ENCODE measurements at regions not wholly inside any gene's neighbourhood (a gene's known extent, or its start where the extent isn't known, plus 50 kb on each side); places are given as distances from the start of the nearest gene placed in this dataset.

GRCh38 chr16:85162478-85163277, 50.4 kb upstream of the CIBAR2 start:
- Histone ChIP-seq H3K27ac (peak overlapping the region; percentile 27 to 81 (median 36)), H3K4me1 (peaks cover 33 to 45% of the 10 kb centered on the region in 2 donors), H3K27me3 (no peaks in the 10 kb centered on the region), H3K9me3 (no peaks in the 10 kb centered on the region), H3K4me3 (replicated peaks in 1 of 3) (no peak overlapping the region), H3K36me3 (no peaks in the 10 kb centered on the region)
- TF ChIP-seq POLR2A (IDR thresholded peaks at IDR 0.05) (no peak), CTCF (IDR thresholded peaks at IDR 0.05) (peak in 2 of 6 experiments; percentile 16 to 26)
- 51 to 52% methylated on average over 30 to 34 of the region's 36 CpGs for WGBS, 2 donors
- DNase-seq = peak; percentile 96
- intact Hi-C loops (cut with DNase I) = no loop called here

- TF ChIP-seq POLR2A (IDR thresholded peaks at IDR 0.05) = no peak
- TF ChIP-seq CTCF (IDR thresholded peaks at IDR 0.05) = no peak
- Histone ChIP-seq H3K4me3 (replicated peaks in 1 of 3) (no peak overlapping the region), H3K27ac (peak overlapping the region in 1 of 3 donors; percentile 27), H3K9me3 (no peaks in the 10 kb centered on the region), H3K36me3 (no peaks in the 10 kb centered on the region), H3K4me1 (peaks cover 27 to 41% of the 10 kb centered on the region in 2 donors), H3K27me3 (no peaks in the 10 kb centered on the region)
- no peak for DNase-seq
- WGBS, 2 donors = 83 to 87% methylated on average over 22 of the region's 22 CpGs
- intact Hi-C loops (cut with DNase I) = no loop called here
Observed at GRCh38 chr16:85163278-85164112, 51.2 kb upstream of the CIBAR2 start.

- no peak for DNase-seq
- H3K4me3 ChIP-seq (replicated peaks in 1 of 3) = no peak overlapping the region
- no peak for TF ChIP-seq CTCF (IDR thresholded peaks at IDR 0.05)
- TF ChIP-seq POLR2A (IDR thresholded peaks at IDR 0.05) = no peak
- no peaks in the 10 kb centered on the region for H3K27me3 ChIP-seq
- H3K27ac ChIP-seq = no peak overlapping the region
- H3K4me1 ChIP-seq = peaks cover 25 to 38% of the 10 kb centered on the region in 2 donors
- H3K9me3 ChIP-seq = no peaks in the 10 kb centered on the region
- no peaks in the 10 kb centered on the region for H3K36me3 ChIP-seq
- WGBS, 2 donors = 87 to 94% methylated on average over 3 of the region's 3 CpGs
- intact Hi-C loops (cut with DNase I) = no loop called here
Observed at GRCh38 chr16:85164431-85164830, 52.2 kb upstream of the CIBAR2 start.

- WGBS, 2 donors = 70 to 84% methylated on average over 12 of the region's 12 CpGs
- no peak for DNase-seq
Observed at GRCh38 chr16:85164838-85165516, 52.7 kb upstream of the CIBAR2 start.

More at GRCh38 chr16:85164838-85165516, 52.7 kb upstream of the CIBAR2 start:
- Histone ChIP-seq H3K4me1 (peaks cover 25 to 41% of the 10 kb centered on the region in 2 donors), H3K27ac (no peak overlapping the region), H3K36me3 (no peaks in the 10 kb centered on the region), H3K4me3 (replicated peaks in 1 of 3) (no peak overlapping the region), H3K9me3 (no peaks in the 10 kb centered on the region), H3K27me3 (no peaks in the 10 kb centered on the region)
- TF ChIP-seq CTCF (IDR thresholded peaks at IDR 0.05) = no peak
- TF ChIP-seq POLR2A (IDR thresholded peaks at IDR 0.05) = no peak
- intact Hi-C loops (cut with DNase I) = no loop called here

Measured in thyroid gland (tissue), 4 donors.